ENCODE measurements at regions not wholly inside any gene's neighbourhood (a gene's known extent, or its start where the extent isn't known, plus 50 kb on each side); places are given as distances from the start of the nearest gene placed in this dataset.

DNA sequence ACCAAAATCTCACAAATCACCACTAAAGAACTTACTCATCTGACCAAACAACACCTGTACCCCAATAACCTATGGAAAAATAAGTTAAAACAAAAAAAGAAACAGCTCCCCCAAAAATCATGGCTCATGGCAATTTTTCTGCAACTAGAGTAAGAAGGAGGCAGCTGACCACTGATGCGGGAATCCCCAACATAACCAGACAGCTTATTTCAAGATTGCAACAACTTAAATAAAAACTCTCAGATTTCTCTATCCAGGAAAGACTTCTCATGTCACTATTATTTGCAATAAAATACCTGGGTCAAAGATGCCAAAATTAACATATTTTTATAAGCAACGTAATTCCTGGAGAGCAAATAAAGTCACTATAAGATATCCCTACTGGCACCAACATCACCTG is 128.1 kb upstream of the LY86 start:
- Histone ChIP-seq H3K27ac (no peak overlapping the region), H3K9me3 (no peaks in the 10 kb centered on the region), H3K4me3 (no peak overlapping the region), H3K36me3 (replicated peaks in 1 of 2; ENCODE audit: insufficient read depth in 1 of 2, low read depth in 2 of 2) (no peaks in the 10 kb centered on the region), H3K4me1 (no peaks in the 10 kb centered on the region), H3K27me3 (no peaks in the 10 kb centered on the region)
- ATAC-seq (no peak), DNase-seq (no peak)
- TF ChIP-seq, protein P1, sequence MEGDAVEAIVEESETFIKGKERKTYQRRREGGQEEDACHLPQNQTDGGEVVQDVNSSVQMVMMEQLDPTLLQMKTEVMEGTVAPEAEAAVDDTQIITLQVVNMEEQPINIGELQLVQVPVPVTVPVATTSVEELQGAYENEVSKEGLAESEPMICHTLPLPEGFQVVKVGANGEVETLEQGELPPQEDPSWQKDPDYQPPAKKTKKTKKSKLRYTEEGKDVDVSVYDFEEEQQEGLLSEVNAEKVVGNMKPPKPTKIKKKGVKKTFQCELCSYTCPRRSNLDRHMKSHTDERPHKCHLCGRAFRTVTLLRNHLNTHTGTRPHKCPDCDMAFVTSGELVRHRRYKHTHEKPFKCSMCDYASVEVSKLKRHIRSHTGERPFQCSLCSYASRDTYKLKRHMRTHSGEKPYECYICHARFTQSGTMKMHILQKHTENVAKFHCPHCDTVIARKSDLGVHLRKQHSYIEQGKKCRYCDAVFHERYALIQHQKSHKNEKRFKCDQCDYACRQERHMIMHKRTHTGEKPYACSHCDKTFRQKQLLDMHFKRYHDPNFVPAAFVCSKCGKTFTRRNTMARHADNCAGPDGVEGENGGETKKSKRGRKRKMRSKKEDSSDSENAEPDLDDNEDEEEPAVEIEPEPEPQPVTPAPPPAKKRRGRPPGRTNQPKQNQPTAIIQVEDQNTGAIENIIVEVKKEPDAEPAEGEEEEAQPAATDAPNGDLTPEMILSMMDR (IDR thresholded peaks at IDR 0.05), result no peak
- no peak for TF ChIP-seq POLR2A (IDR thresholded peaks at IDR 0.05)
- 69 to 73% methylated on average over 2 of the region's 2 CpGs for WGBS, 2 donors
- intact Hi-C loops (cut with DNase I), result no loop called here

DNA sequence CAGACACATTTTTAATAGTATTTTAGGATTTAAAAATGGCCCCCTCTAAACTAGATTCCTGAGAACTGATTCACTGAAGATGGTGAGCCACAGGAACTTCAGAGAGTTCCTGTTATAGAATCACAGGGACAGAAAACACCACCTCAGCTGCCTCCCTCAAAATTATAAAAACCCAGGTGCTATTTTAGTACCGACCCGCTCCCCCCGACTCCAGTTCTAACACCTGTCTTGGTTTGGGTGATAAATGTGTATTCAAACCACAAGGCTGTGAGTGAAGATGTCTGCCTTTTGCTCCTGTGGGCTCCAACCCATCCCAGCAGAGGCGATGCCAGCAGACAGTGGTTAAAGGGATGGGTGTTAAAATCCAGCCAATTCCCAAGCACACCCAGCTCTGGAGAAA is 127.4 kb upstream of the LY86 start:
- Histone ChIP-seq H3K4me3 (no peak overlapping the region), H3K27me3 (no peaks in the 10 kb centered on the region), H3K27ac (no peak overlapping the region), H3K4me1 (no peaks in the 10 kb centered on the region), H3K9me3 (no peaks in the 10 kb centered on the region), H3K36me3 (replicated peaks in 1 of 2; ENCODE audit: insufficient read depth in 1 of 2, low read depth in 2 of 2) (no peaks in the 10 kb centered on the region)
- 64 to 81% methylated on average over 4 of the region's 4 CpGs for WGBS, 2 donors
- intact Hi-C loops (cut with DNase I), result no loop called here
- DNase-seq, result no peak
- ATAC-seq, result no peak
- no peak for TF ChIP-seq POLR2A (IDR thresholded peaks at IDR 0.05)
- TF ChIP-seq, protein P1 (IDR thresholded peaks at IDR 0.05), result no peak

DNA sequence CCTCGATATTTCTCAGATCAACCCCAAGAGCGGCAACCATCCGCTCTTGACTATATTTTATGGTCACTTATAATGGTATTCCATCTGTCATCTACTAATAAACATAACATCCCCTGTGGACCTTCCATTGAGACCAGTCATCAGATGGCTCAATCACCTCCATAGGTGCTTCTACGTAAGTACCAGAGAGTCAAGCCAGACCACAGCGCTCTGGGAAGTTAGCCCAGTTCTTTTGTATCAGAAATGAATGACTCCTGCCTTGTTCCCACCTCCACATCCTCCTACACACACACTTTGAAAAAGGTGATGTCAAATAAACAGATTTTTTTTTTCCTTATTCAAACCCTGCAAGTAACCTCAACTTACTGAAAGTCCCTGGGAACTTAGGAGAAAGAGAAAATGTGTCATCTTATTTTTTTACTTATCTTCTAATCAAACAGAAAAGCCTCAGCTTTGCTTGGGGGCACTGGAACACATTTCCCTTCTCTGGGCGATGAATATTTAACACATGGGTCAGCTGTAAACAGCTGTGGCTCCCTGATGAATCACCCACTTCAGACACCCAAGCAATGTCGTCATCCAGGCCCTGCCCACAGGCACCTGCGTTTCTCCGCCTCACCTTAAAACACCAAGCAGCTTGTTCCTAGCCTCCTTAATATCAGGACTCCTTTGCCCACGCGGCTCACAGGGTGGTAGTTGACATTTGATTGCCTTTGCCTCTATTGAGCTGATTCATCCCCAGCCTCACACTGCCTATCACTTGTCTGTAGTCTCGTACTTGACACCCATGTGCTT is 121.4 kb upstream of the LY86 start:
- WGBS, 2 donors, result 68 to 72% methylated on average over 12 of the region's 12 CpGs
- intact Hi-C loops (cut with DNase I), result no loop called here
- Histone ChIP-seq H3K4me3 (no peak overlapping the region), H3K27ac (no peak overlapping the region), H3K36me3 (replicated peaks in 1 of 2; ENCODE audit: insufficient read depth in 1 of 2, low read depth in 2 of 2) (no peaks in the 10 kb centered on the region), H3K9me3 (peaks cover 0 to 11% (median 0%) of the 10 kb centered on the region in 3 donors), H3K4me1 (no peaks in the 10 kb centered on the region), H3K27me3 (no peaks in the 10 kb centered on the region)
- TF ChIP-seq, protein P1 (IDR thresholded peaks at IDR 0.05), result no peak
- no peak for ATAC-seq
- no peak for DNase-seq

DNA sequence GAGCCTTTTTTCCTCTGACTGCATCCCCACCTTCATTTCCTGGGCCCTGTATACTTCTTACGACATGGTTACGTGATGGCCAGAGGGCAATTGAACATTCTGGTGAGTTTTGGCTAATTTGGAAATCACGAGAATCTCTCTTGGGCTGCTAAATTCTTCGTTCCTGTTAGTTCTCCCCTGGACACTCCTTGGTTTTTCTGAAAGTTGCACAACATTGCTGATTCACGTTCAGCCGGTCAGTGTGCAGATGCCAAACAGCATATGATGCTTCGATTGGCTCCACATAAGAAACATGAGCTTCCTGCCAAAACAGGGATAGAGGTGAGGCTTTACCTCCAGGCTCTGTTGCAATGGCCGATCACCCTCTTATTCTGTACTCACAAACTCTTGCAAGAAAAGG is 119.4 kb upstream of the LY86 start:
- H3K36me3 ChIP-seq (replicated peaks in 1 of 2; ENCODE audit: insufficient read depth in 1 of 2, low read depth in 2 of 2), result no peaks in the 10 kb centered on the region
- ATAC-seq, result no peak
- DNase-seq, result peak in 1 of 4 donors; percentile 21
- no peaks in the 10 kb centered on the region for H3K27me3 ChIP-seq
- no peak overlapping the region for H3K27ac ChIP-seq
- no peak for TF ChIP-seq POLR2A (IDR thresholded peaks at IDR 0.05)
- TF ChIP-seq, protein P1 (IDR thresholded peaks at IDR 0.05), result no peak
- H3K4me3 ChIP-seq, result no peak overlapping the region
- H3K9me3 ChIP-seq, result peaks cover 0 to 11% (median 0%) of the 10 kb centered on the region in 3 donors
- WGBS, 2 donors, result 55 to 69% methylated on average over 8 of the region's 8 CpGs
- intact Hi-C loops (cut with DNase I), result no loop called here
- no peaks in the 10 kb centered on the region for H3K4me1 ChIP-seq

DNA sequence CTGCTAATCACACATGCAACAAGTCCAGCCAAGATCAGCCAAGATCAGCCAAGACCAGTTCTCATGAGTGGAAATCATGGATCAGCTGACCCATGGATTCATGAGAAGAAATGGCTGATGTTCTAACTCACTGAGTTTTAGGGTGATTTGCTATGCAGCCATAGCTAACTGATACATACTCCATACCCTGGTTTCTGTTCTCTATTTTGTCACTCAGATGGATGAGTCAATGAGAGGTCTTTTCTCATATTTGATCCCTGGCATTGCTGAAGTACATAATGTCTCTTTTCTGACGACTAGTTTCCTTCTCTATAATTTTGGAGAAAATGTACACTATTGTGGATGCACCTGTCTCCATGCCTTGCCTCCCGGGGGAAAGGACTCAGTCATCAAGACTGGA is 118.4 kb upstream of the LY86 start:
- TF ChIP-seq POLR2A (IDR thresholded peaks at IDR 0.05), result no peak
- TF ChIP-seq, protein P1 (IDR thresholded peaks at IDR 0.05), result no peak
- no peak for ATAC-seq
- Histone ChIP-seq H3K27me3 (no peaks in the 10 kb centered on the region), H3K4me3 (no peak overlapping the region), H3K36me3 (replicated peaks in 1 of 2; ENCODE audit: insufficient read depth in 1 of 2, low read depth in 2 of 2) (no peaks in the 10 kb centered on the region), H3K4me1 (no peaks in the 10 kb centered on the region), H3K9me3 (peaks cover 0 to 11% (median 0%) of the 10 kb centered on the region in 3 donors), H3K27ac (no peak overlapping the region)
- WGBS, 2 donors, result 52 to 70% methylated on average over 2 of the region's 2 CpGs
- intact Hi-C loops (cut with DNase I), result no loop called here
- no peak for DNase-seq
